ENCODE measurements at regions not wholly inside any gene's neighbourhood (a gene's known extent, or its start where the extent isn't known, plus 50 kb on each side); places are given as distances from the start of the nearest gene placed in this dataset.

- Histone ChIP-seq H3K27ac (no peak overlapping the region), H3K4me1 (ENCODE audit: control insufficient read depth in 1 of 2, insufficient read depth in 1 of 2, low read depth in 1 of 2, low read length in 1 of 2) (no peaks in the 10 kb centered on the region), H3K4me3 (ENCODE audit: low read depth in 1 of 2, low read length in 1 of 2) (no peak overlapping the region), H3K36me3 (no peaks in the 10 kb centered on the region), H3K9me3 (no peaks in the 10 kb centered on the region), H3K27me3 (peaks cover 8% of the 10 kb centered on the region)
- TF ChIP-seq, protein P1, sequence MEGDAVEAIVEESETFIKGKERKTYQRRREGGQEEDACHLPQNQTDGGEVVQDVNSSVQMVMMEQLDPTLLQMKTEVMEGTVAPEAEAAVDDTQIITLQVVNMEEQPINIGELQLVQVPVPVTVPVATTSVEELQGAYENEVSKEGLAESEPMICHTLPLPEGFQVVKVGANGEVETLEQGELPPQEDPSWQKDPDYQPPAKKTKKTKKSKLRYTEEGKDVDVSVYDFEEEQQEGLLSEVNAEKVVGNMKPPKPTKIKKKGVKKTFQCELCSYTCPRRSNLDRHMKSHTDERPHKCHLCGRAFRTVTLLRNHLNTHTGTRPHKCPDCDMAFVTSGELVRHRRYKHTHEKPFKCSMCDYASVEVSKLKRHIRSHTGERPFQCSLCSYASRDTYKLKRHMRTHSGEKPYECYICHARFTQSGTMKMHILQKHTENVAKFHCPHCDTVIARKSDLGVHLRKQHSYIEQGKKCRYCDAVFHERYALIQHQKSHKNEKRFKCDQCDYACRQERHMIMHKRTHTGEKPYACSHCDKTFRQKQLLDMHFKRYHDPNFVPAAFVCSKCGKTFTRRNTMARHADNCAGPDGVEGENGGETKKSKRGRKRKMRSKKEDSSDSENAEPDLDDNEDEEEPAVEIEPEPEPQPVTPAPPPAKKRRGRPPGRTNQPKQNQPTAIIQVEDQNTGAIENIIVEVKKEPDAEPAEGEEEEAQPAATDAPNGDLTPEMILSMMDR (IDR thresholded peaks at IDR 0.05) = no peak
Observed at GRCh38 chr22:27663812-27664211, 137.7 kb downstream of the MN1 start.

DNA sequence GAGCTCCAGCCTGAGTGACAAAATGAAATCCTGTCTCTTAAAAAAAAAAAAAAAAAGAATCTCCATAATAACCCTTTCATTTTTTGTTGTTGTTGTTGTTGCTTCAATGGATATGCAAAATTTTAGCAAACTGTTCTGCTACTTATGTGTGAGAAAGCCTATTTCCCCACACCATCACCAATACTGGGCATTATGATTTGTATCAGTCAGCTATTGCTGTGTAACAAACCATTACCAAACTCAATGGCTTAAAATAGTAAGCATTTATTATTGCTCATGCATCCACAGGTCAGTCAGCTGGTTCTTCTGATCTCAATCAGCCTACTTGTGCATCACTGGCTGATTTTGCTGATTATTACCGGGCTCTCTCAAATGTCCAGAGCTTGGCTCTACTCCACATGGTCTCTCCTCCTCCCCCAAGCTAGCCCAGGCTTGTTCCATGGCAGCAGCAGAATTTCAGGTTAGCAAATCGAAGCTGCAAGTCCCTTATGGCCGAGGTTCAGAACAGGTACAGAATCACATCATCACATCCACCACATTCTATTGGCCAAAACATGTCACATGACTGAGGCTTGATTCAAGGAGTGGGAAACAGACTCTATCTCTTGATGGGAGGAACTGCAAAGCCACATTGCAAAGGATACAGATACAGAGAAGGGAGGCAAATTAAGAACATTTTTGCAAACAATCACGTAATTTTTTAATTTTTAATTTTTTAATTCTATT lies 135.1 kb downstream of the MN1 start:
- Histone ChIP-seq H3K4me3 (ENCODE audit: low read depth in 1 of 2, low read length in 1 of 2) (no peak overlapping the region), H3K4me1 (ENCODE audit: control insufficient read depth in 1 of 2, insufficient read depth in 1 of 2, low read depth in 1 of 2, low read length in 1 of 2) (no peaks in the 10 kb centered on the region), H3K27ac (no peak overlapping the region), H3K27me3 (peaks cover 32% of the 10 kb centered on the region), H3K36me3 (no peaks in the 10 kb centered on the region), H3K9me3 (no peaks in the 10 kb centered on the region)
- TF ChIP-seq, protein P1 (IDR thresholded peaks at IDR 0.05) = no peak

- peaks cover 32% of the 10 kb centered on the region for H3K27me3 ChIP-seq
- TF ChIP-seq, protein P1 (IDR thresholded peaks at IDR 0.05) = no peak
- H3K9me3 ChIP-seq = no peaks in the 10 kb centered on the region
- no peaks in the 10 kb centered on the region for H3K36me3 ChIP-seq
- H3K4me3 ChIP-seq (ENCODE audit: low read depth in 1 of 2, low read length in 1 of 2) = no peak overlapping the region
- H3K4me1 ChIP-seq (ENCODE audit: control insufficient read depth in 1 of 2, insufficient read depth in 1 of 2, low read depth in 1 of 2, low read length in 1 of 2) = no peaks in the 10 kb centered on the region
- H3K27ac ChIP-seq = no peak overlapping the region
Observed at GRCh38 chr22:27667121-27667843, 134.3 kb downstream of the MN1 start.

DNA sequence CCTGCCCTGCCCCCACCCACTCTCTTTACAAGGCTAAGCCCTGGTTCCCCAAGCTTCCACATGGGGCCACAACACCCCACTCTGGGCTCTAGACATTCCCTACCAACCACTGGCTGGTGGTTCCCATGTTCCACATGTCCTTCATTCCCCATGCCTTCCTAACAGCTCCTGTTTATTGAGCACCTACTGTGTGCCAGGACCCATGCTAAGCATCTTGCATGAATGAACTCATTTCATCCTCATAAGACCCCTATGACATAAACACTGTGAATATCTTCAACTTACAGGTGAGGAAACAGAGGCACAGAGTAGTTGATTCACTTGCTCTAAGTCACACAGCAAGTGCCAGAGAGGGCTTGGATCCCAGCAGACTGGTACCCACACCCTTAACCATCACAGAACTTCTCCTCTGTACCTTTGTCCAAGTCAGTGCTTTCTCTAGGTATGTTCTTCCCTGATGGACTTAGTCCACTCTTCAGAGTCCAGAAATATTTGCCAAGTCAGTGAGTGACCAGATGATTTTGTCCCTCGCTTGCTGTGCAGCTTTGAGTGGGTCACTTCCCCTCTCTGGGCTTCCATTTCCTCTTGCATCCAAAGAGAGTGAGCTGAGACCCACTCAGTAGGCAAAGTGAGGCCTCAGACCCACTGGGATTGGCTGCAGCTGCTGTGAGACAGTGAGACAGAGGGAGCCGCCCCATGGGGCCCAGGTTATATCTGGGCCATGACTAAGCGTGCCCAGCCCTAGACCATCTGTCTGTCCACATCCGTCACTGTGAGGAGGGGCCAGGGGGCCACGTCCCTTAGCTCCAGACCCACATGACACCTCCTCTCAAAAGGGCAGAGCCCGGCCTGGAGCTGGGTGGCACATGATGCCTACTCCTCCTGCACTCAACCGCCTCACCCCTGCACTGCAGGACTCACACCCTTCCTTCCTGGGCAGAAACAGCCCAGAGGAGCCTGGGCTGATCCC lies 132.4 kb downstream of the MN1 start:
- H3K4me3 ChIP-seq (ENCODE audit: low read depth in 1 of 2, low read length in 1 of 2) = no peak overlapping the region
- no peaks in the 10 kb centered on the region for H3K4me1 ChIP-seq (ENCODE audit: control insufficient read depth in 1 of 2, insufficient read depth in 1 of 2, low read depth in 1 of 2, low read length in 1 of 2)
- H3K27ac ChIP-seq = no peak overlapping the region
- no peaks in the 10 kb centered on the region for H3K9me3 ChIP-seq
- TF ChIP-seq, protein P1 (IDR thresholded peaks at IDR 0.05) = no peak
- peaks cover 32% of the 10 kb centered on the region for H3K27me3 ChIP-seq
- no peaks in the 10 kb centered on the region for H3K36me3 ChIP-seq

GRCh38 chr22:27669798-27670599 lies 131.6 kb downstream of the MN1 start:
- H3K36me3 ChIP-seq = no peaks in the 10 kb centered on the region
- no peak overlapping the region for H3K27ac ChIP-seq
- H3K4me1 ChIP-seq (ENCODE audit: control insufficient read depth in 1 of 2, insufficient read depth in 1 of 2, low read depth in 1 of 2, low read length in 1 of 2) = no peaks in the 10 kb centered on the region
- no peaks in the 10 kb centered on the region for H3K9me3 ChIP-seq
- no peak overlapping the region for H3K4me3 ChIP-seq (ENCODE audit: low read depth in 1 of 2, low read length in 1 of 2)
- H3K27me3 ChIP-seq = peaks cover 32% of the 10 kb centered on the region
- TF ChIP-seq, protein P1 (IDR thresholded peaks at IDR 0.05) = no peak
